IMR-90 (cell line): ENCODE measurements at regions not wholly inside any gene's neighbourhood (a gene's known extent, or its start where the extent isn't known, plus 50 kb on each side); places are given as distances from the start of the nearest gene placed in this dataset.

Source experiments
- ATAC-seq: fragments of 200-7000 bp; cut with Tn5 transposase; 2 replicates; pipeline ENCODE4 v1.9.1; 2020; ENCODE audit warnings: low read depth, mild to moderate bottlenecking, moderate library complexity
- BruUV-seq: library from RNA; stranded (reverse); fragments of 400-500 nt; replicated peaks from 2 replicates; lab custom pipeline; 2021; lab: Mats Ljungman, UMichigan
- CTCF ChIA-PET: fragments of 300-600 bp; formaldehyde crosslinking; extraction: SDS; loops from one replicate; lab custom pipeline; 2021; ENCODE audit warnings: antibody characterized with exemption; lab: Yijun Ruan, JAX
- POLR2A ChIA-PET: fragments of 300-600 bp; sonication (Branson Sonifier 250); formaldehyde crosslinking; loops from one replicate; lab custom pipeline; 2022; ENCODE audit warnings: antibody characterized with exemption; ENCODE audit not compliant: unreplicated experiment; lab: Charles Lee
- DNase-seq: peaks from one replicate; pipeline ENCODE4 v3.0.0; 2013
- H2AFZ ChIP-seq: replicated peaks from 2 replicates; pipeline ENCODE3; 2013; ENCODE audit warnings: low read length, mild to moderate bottlenecking; ENCODE audit not compliant: poor library complexity
- H2AK5ac ChIP-seq: 2 replicates; pipeline ENCODE4 v1.6.1; 2013; ENCODE audit warnings: low read depth, low read length, inconsistent platforms
- H2AK9ac ChIP-seq: replicated peaks from 2 replicates; pipeline ENCODE3; 2013; ENCODE audit warnings: mild to moderate bottlenecking, low read depth, low read length, moderate library complexity; ENCODE audit not compliant: poor library complexity
- H2BK120ac ChIP-seq: 2 replicates; pipeline ENCODE4 v1.6.1; 2013; ENCODE audit warnings: low read depth, low read length, inconsistent platforms
- H2BK15ac ChIP-seq: 3 replicates; pipeline ENCODE4 v1.6.1; 2013; ENCODE audit warnings: low read depth, low read length, inconsistent platforms
- H2BK20ac ChIP-seq: 2 replicates; pipeline ENCODE4 v1.6.1; 2013; ENCODE audit warnings: low read depth, mild to moderate bottlenecking, inconsistent platforms, low read length, moderate library complexity
- H2BK5ac ChIP-seq: 2 replicates; pipeline ENCODE4 v1.6.1; 2013; ENCODE audit warnings: mild to moderate bottlenecking, low read depth, low read length, inconsistent platforms; ENCODE audit not compliant: poor library complexity, severe bottlenecking
- H3K14ac ChIP-seq: replicated peaks from 2 replicates; pipeline ENCODE4 v1.6.1; 2013; ENCODE audit warnings: low read depth, low read length, inconsistent platforms
- H3K18ac ChIP-seq: 2 replicates; pipeline ENCODE4 v1.6.1; 2013; ENCODE audit warnings: low read depth, low read length, control low read depth
- H3K23ac ChIP-seq: 2 replicates; pipeline ENCODE4 v1.6.1; 2013; ENCODE audit warnings: low read depth, low read length, inconsistent platforms
- H3K27ac ChIP-seq: 2 replicates; pipeline ENCODE4 v1.5.1; 2013; ENCODE audit warnings: mild to moderate bottlenecking, control low read depth, low read length; ENCODE audit not compliant: insufficient read depth
- H3K27me3 ChIP-seq: 2 replicates; pipeline ENCODE4 v1.6.1; 2013; ENCODE audit warnings: low read length; ENCODE audit not compliant: control insufficient read depth, insufficient read depth
- H3K36me3 ChIP-seq: 2 replicates; pipeline ENCODE4 v1.6.1; 2013; ENCODE audit warnings: low read length, mixed read lengths; ENCODE audit not compliant: control insufficient read depth, insufficient read depth
- H3K4ac ChIP-seq: 2 replicates; pipeline ENCODE4 v1.6.1; 2013; ENCODE audit warnings: low read depth, low read length, inconsistent platforms
- H3K4me1 ChIP-seq: 2 replicates; pipeline ENCODE4 v1.6.1; 2013; ENCODE audit warnings: low read length, mixed read lengths; ENCODE audit not compliant: control insufficient read depth, insufficient read depth
- H3K4me2 ChIP-seq: 2 replicates; pipeline ENCODE4 v1.6.1; 2013; ENCODE audit warnings: low read depth, mild to moderate bottlenecking, control low read depth, low read length, moderate library complexity
- H3K4me3 ChIP-seq: 2 replicates; pipeline ENCODE4 v1.5.1; 2013; ENCODE audit warnings: low read depth, mild to moderate bottlenecking, control low read depth, low read length, moderate library complexity; ENCODE audit not compliant: insufficient read depth
- H3K56ac ChIP-seq: 2 replicates; pipeline ENCODE4 v1.6.1; 2013; ENCODE audit warnings: low read length, inconsistent platforms; ENCODE audit not compliant: insufficient read depth; ENCODE audit errors: extremely low read depth
- H3K79me1 ChIP-seq, 2 experiments: 2 replicates each; pipeline ENCODE4 v1.6.1; 2013; ENCODE audit warnings: low read length in 2 of 2, inconsistent platforms in 1 of 2, low read depth in 1 of 2
- H3K9ac ChIP-seq: 2 replicates; pipeline ENCODE4 v1.6.1; 2013; ENCODE audit warnings: low read depth, low read length, control low read depth
- H3K9me1 ChIP-seq: 2 replicates; pipeline ENCODE4 v1.6.1; 2013; ENCODE audit warnings: low read length, inconsistent platforms; ENCODE audit not compliant: insufficient read depth
- H3K9me3 ChIP-seq: 2 replicates; pipeline ENCODE4 v1.6.1; 2013; ENCODE audit warnings: low read length; ENCODE audit not compliant: control insufficient read depth, insufficient read depth
- H4K20me1 ChIP-seq: 2 replicates; pipeline ENCODE4 v1.6.1; 2013; ENCODE audit warnings: low read length, inconsistent platforms; ENCODE audit not compliant: insufficient read depth
- H4K5ac ChIP-seq: 2 replicates; pipeline ENCODE4 v1.6.1; 2013; ENCODE audit warnings: mild to moderate bottlenecking, low read depth, low read length, control low read depth
- H4K8ac ChIP-seq, 2 experiments: 2 replicates each; pipeline ENCODE4 v1.6.1; 2013; ENCODE audit warnings: low read depth in 2 of 2, low read length in 2 of 2, control low read depth in 1 of 2, inconsistent platforms in 1 of 2
- H4K91ac ChIP-seq: 2 replicates; pipeline ENCODE4 v1.6.1; 2013; ENCODE audit warnings: low read depth, low read length, inconsistent platforms; ENCODE audit not compliant: insufficient read depth
- RFX5 ChIP-seq: IDR thresholded peaks from 2 replicates; pipeline ENCODE4 v1.8.0; 2012; ENCODE audit warnings: low read depth, mild to moderate bottlenecking, low read length, moderate library complexity
- WGBS, 2 experiments: methylation state at CpG; one replicate each; pipeline versions ENCODE4 v1.1.5 to v1.1.7; 2013; ENCODE audit warnings: missing lambda C conversion rate in 2 of 2; ENCODE audit not compliant: insufficient read length in 1 of 2; ENCODE audit errors: extremely low coverage in 2 of 2; 5-methylcytosine and 5-hydroxymethylcytosine counted together
- dilution Hi-C: fragments of 300-500 bp; cut with HindIII; formaldehyde crosslinking; loops from one replicate; pipeline ENCODE4 v1.14.3; 2018; ENCODE audit warnings: low sequenced_read_pairs; ENCODE audit not compliant: unreplicated experiment
- in situ Hi-C: fragments of 300-500 bp; cut with MboI; formaldehyde crosslinking; loops from 3 replicates; pipeline ENCODE4 v1.14.3; 2019; ENCODE audit warnings: low sequenced_read_pairs, inconsistent platforms, mixed read lengths
- intact Hi-C: fragments of 100-400 bp; cut with micrococcal nuclease; formaldehyde crosslinking; loops from 2 replicates; pipeline ENCODE4 v1.10.0; 2022

DNA sequence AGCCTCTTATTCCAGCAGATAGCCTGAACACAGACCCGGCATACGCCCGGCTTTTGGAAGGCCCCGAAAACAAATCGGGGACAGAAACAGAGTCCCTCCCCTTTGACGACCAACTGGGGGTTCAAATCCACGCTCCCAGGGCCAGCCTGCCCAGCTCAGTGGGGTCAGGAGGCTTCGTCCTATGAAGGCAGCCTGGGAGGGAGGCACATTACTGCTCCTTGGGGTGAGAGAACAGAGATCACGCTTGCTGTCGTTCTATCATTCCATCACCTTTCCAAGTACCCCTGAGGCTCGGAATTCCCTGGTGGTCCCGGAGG, 208.8 kb upstream of the SALL3 start:
- WGBS, 2 experiments, result no CpG with 5 or more reads among the region's 12 CpGs
- H3K27me3 ChIP-seq, result no peaks in the 10 kb centered on the region
- H3K79me1 ChIP-seq, result no peaks in the 10 kb centered on the region
- no peak overlapping the region for H3K14ac ChIP-seq
- no peak for ATAC-seq
- H3K4me3 ChIP-seq, result no peak overlapping the region
- TF ChIP-seq RFX5, result no peak
- no peak overlapping the region for H3K56ac ChIP-seq
- no TSS peak for BruUV-seq
- no peak overlapping the region for H3K4ac ChIP-seq
- H3K27ac ChIP-seq, result no peak overlapping the region
- H2AFZ ChIP-seq, result no peak overlapping the region
- no peak overlapping the region for H4K91ac ChIP-seq
- H4K5ac ChIP-seq, result no peak overlapping the region
- no peak overlapping the region for H3K4me2 ChIP-seq
- no peak for DNase-seq
- H3K4me1 ChIP-seq, result no peaks in the 10 kb centered on the region
- H3K9ac ChIP-seq, result no peak overlapping the region
- no peak overlapping the region for H2BK5ac ChIP-seq
- no peak overlapping the region for H2BK120ac ChIP-seq
- in situ Hi-C loops, result no loop called here
- H3K9me1 ChIP-seq, result no peaks in the 10 kb centered on the region
- H3K9me3 ChIP-seq, result peaks cover 73% of the 10 kb centered on the region
- no peak overlapping the region for H2BK15ac ChIP-seq
- no peak overlapping the region for H2AK9ac ChIP-seq
- dilution Hi-C loops, result no loop called here
- H3K18ac ChIP-seq, result no peak overlapping the region
- no peaks in the 10 kb centered on the region for H4K20me1 ChIP-seq
- ChIA-PET POLR2A (no interaction called here), CTCF (no interaction called here)
- no peak overlapping the region for H2AK5ac ChIP-seq
- no peaks in the 10 kb centered on the region for H3K36me3 ChIP-seq
- no peak overlapping the region for H4K8ac ChIP-seq
- H2BK20ac ChIP-seq, result no peak overlapping the region
- intact Hi-C loops, result no loop called here
- H3K23ac ChIP-seq, result no peak overlapping the region
